Fibroblast of villous mesenchyme (primary cell): ENCODE measurements at regions not wholly inside any gene's neighbourhood (a gene's known extent, or its start where the extent isn't known, plus 50 kb on each side); places are given as distances from the start of the nearest gene placed in this dataset.
"Not testable (repeated sequence)": the region's sequence is repeated elsewhere in the genome, so short reads cannot be mapped to it uniquely, and the experiment has no call there.

Experiments
- DNase-seq: peaks from one replicate; pipeline ENCODE4 v3.0.0-alpha.2; 2010; ENCODE audit warnings: low read depth
- H3K4me3 ChIP-seq: 2 replicates; pipeline ENCODE4 v1.5.1; 2011; ENCODE audit warnings: low read depth, mild to moderate bottlenecking, low read length
- TF ChIP-seq, protein P1 (sequence below): IDR thresholded peaks from 2 replicates; pipeline ENCODE4 v1.5.1; 2012; ENCODE audit warnings: low read depth, mild to moderate bottlenecking, low read length; ENCODE audit not compliant: insufficient read depth

DNA sequence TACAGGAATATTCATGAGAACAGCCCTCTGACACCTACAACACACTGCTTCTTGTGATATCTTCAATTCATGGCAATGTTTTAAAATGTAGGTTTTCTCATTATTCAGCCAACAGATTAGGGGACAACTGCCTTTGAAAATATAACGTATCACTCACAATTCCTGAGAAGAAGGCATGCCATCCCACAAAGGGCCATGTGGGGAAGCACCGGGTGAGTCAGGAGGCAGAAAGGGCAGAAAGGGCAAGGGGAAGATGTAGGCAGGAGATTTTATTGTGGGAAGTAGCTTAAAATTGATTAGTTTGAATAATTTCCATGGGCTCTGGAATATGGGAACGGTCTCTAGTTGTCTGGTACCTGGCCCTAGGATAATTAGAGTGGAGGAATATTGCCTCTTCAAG is 165.7 kb downstream of the HHIPL2 start:
- no peak for DNase-seq
- no peak overlapping the region for H3K4me3 ChIP-seq
- TF ChIP-seq, protein P1, sequence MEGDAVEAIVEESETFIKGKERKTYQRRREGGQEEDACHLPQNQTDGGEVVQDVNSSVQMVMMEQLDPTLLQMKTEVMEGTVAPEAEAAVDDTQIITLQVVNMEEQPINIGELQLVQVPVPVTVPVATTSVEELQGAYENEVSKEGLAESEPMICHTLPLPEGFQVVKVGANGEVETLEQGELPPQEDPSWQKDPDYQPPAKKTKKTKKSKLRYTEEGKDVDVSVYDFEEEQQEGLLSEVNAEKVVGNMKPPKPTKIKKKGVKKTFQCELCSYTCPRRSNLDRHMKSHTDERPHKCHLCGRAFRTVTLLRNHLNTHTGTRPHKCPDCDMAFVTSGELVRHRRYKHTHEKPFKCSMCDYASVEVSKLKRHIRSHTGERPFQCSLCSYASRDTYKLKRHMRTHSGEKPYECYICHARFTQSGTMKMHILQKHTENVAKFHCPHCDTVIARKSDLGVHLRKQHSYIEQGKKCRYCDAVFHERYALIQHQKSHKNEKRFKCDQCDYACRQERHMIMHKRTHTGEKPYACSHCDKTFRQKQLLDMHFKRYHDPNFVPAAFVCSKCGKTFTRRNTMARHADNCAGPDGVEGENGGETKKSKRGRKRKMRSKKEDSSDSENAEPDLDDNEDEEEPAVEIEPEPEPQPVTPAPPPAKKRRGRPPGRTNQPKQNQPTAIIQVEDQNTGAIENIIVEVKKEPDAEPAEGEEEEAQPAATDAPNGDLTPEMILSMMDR: no peak

DNA sequence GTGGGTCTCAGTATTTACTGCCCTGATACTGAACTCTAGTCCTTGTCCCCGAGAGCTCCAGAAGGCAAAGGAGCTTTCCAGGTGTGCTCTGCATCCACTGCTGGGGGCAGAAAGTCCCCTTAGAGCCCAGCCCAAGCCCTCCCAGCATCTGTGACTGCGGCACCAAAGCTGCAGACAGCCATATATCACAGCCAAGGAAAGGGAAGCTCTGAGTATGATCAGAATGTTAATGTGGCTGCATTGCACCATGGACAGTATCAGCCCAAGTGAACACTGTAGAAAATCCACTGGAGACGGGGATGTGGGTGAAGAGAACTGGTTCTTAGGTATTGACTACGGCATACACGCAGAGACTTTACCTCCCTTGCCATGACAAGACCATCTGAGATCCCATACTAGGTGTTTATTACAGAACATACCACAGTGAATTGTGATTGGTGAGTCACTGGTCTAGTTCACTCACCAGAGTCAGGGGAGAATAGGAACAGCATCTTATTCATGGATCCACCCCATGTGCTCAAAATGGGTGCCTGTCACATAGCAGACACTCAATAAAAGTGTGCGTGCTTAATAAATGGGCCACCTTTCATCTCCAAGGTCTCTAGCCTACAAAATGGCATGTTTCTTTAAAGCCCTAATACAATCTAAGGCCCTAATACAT is 170.3 kb downstream of the HHIPL2 start:
- H3K4me3 ChIP-seq: no peak overlapping the region
- DNase-seq: no peak
- TF ChIP-seq, protein P1: no peak

DNA sequence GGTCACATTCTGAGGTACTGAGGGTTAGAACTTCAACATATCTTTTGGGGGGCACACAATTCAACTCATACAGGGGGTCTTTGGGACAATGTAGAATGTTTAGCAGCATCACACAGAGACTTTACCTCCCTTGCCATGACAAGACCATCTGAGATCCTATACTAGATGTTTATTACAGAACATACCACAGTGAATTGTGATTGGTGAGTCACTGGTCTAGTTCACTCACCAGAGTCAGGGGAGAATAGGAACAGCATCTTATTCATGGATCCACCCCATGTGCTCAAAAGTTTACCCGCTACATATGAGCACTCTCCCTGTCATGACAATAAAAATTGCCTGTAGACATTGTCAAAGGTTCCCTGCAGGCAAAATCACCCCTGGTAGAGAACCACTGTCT is 171.1 kb downstream of the HHIPL2 start:
- DNase-seq, H3K4me3 ChIP-seq: not testable (repeated sequence)

DNA sequence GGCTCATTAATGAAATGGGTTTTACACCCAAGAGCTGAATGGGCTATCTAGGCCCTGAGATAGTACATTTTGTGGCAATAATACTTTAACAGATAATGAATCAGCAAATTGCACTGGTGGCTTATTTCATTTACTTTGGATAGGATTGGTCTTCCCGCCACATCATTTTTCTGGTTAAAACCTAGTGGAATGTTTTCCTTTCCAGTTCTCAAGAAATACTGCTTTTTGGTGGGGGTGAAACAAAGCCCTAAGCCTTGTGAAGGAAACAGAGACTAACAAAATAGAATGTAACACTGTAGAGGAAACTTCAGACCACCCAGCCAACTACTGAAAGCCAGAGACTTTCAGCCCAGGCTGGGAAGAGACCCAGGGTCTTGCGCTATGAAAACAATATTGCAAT is 172.2 kb downstream of the HHIPL2 start:
- no peak overlapping the region for H3K4me3 ChIP-seq
- no peak for DNase-seq
- TF ChIP-seq, protein P1: no peak

DNA sequence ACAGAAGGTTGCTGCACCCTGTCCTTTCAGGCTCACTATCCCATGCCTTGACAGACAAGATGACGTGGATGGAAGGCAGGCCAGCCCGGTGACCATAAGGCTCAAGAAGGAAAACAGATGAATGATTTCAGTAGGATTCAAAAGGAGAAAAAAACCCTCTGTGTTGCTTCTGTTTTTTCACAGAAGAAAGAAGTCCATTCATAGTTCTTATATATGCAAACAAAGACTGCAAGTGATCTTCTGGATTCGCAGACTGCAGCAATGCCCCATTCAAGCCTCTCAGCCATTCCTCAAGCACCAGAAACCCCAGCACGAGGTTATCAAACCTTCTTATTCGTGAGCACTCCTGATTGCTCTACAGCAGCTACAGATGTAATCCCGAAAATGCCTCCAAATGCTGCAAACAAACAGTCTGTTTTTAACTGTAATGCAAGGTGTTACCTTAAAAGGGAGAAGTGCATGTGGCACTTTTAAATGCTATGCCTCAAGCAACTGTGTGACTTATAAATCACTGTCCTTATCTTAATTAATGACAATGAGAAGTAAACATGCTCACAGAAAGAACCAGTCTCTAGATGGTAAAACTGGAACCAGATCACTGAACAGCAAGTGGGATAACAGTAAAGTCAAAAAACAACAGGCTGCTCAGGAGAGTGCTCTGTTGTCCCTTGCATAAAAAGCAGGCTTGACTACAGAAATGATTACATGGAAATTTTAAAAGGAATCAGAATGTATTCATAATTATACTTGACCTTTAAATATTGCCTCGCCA is 173.9 kb downstream of the HHIPL2 start:
- H3K4me3 ChIP-seq: no peak overlapping the region
- TF ChIP-seq, protein P1: no peak
- DNase-seq: peak; percentile 17

DNA sequence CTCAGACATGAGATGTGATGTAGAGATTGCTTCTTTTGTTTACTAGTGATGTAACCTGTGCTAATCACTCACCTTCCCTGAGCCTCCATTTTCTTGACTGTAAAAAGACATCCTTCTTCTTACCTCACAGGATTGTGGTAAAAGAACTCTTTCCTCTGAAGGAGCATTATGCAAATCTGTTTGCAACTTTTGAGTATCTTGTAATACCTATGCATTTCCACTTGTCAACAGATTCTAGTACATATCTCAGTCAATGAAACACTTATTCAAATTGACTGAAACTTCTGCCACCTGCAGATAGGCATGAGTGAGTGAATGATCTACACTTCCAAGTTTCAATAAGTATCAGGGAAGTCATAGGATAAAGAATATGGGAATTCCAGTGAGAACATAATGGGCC is 174.7 kb downstream of the HHIPL2 start:
- no peak for DNase-seq
- no peak overlapping the region for H3K4me3 ChIP-seq
- TF ChIP-seq, protein P1: no peak

DNA sequence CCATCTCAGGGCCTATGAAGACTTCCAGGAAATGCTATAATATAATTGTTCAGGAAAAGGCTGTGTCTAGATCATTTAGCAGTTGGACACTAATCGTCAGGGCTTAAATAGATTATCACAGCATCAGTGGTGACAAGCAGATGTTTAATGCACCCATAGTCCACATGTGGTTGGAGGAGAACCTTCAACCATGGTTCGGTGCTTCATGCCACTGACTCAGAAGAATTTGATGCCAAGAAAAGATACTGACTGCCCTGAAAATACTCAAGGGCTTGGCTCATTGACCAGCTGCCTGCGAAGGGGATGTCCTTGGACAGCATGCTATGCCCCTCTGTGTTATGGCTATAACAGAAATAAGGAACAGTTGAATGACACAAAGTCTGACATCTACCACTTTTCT is 175.7 kb downstream of the HHIPL2 start:
- H3K4me3 ChIP-seq: no peak overlapping the region
- DNase-seq: no peak
- TF ChIP-seq, protein P1: no peak
